Medulla oblongata (tissue), 1 donor: ENCODE measurements at regions not wholly inside any gene's neighbourhood (a gene's known extent, or its start where the extent isn't known, plus 50 kb on each side); places are given as distances from the start of the nearest gene placed in this dataset.
A peak's percentile ranks its signal among the peaks of the same experiment; 100 is the strongest.
"Not testable (repeated sequence)": the region's sequence is repeated elsewhere in the genome, so short reads cannot be mapped to it uniquely, and the experiment has no call there.

Experiments
- DNase-seq: peaks from one replicate; pipeline ENCODE4 v3.0.0-alpha.2; 2015; ENCODE audit errors: extremely low spot score

DNA sequence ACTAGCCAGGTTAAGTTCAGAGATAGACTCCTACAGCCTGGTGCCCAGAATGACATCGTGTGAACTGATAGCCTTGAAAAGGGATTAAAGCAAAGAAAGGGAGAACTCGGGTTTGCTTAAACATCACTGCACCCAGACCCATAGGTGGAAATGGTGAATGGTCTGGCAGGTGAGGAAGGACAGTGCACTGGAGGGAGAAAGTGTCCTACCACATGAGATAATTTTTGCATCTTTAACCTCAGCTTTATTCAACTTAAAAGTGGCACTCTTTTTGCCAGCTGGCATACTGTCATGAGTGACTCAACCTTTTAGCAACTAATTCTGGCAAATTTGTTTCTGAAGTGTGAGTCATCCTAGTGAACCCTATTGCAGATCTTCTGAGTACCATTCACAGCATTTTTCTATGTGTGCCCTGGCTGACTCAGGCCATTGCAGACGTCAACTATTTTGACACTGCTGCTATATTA is 53.0 kb upstream of the DAPP1 start:
- peak; percentile 13 for DNase-seq

DNA sequence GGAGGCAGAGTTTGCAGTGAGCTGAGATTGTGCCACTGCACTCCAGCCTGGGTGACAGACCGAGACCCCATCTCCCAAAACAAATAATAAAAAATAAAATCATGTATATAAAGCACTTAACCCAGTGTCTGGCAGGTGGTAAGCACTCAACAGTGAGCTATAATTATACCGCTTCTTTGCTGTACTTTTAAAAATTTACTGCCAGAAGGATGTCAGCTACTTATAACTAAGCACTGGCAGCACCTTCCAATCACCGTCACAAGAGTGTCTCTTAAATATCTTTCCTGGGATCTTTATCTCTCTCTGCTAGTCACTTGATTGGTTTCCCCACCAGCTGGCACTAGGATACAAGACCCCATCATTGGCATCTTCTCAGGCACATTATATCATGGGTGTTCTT is 53.9 kb upstream of the DAPP1 start:
- DNase-seq: no peak

DNA sequence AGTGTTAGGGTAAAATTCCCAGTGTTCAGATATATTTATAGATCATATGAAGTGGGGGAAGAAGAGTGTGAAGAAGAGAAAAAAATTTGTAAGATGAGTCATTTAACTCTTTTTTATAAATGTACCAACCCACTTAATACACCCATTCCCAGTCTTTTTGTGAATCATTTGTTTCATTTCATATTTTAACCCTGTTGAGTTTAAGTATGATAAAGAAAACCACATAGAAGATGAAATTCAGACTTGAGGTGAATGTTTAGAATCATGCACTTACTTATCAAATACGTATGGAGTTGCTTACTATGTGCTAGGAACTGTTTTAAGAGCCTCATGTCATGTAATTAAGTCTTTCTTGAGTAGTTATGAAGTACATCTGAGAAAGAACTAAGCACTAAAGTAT is 56.6 kb upstream of the DAPP1 start:
- DNase-seq: no peak

DNA sequence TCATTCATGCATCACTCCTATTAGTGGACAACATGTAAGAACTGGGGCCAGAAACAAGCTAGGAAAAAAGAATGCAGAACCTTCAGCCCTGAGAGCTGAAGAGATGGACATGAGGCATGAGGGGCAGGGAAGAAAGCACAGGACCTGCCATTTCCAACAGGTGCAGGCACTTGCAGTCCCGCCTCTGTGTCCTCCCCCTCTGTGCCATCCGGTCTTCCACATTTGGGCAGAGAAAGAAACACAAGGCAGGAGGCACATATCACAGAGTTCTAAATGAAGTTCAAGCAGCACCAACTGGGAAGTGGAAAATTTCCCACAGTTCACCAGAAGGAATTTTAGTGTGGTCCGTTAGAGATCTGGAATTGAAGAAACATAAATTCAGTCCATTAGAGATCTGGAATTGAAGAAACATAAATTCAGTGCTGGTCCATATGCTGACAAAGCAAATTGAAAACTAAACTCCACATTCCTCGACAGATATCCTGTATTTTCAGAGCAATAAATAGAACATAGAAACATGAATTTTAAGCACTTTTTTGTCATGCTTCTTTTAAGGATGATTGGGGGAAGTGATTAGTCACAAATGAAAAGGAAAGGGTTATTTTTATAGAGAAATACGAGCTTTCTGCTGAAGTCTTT is 57.2 kb upstream of the DAPP1 start:
- no peak for DNase-seq

- DNase-seq: no peak
Observed at GRCh38 chr4:99755223-99755944, 61.2 kb upstream of the DAPP1 start.

DNA sequence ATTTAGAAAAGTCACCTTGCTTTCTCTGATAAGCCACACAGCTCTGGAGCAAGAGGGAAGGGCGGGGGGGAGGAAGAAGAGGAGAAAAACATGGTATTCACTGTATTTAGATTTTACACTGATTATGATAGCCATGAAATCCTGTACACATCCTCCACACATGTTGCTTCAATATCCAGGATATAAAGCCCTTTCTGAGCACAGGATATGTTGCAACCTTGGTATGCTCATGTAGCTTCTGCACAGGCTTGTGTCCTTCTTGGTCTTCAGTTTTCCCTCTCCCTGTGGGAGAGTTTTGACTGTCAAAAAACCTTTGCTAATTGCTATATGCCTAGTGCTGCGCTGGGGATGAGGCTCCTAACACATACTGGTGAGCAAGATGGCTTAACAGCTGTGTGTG is 61.9 kb upstream of the DAPP1 start:
- DNase-seq: no peak

GRCh38 chr4:99753931-99754330 is 62.7 kb upstream of the DAPP1 start:
- DNase-seq: no peak

DNA sequence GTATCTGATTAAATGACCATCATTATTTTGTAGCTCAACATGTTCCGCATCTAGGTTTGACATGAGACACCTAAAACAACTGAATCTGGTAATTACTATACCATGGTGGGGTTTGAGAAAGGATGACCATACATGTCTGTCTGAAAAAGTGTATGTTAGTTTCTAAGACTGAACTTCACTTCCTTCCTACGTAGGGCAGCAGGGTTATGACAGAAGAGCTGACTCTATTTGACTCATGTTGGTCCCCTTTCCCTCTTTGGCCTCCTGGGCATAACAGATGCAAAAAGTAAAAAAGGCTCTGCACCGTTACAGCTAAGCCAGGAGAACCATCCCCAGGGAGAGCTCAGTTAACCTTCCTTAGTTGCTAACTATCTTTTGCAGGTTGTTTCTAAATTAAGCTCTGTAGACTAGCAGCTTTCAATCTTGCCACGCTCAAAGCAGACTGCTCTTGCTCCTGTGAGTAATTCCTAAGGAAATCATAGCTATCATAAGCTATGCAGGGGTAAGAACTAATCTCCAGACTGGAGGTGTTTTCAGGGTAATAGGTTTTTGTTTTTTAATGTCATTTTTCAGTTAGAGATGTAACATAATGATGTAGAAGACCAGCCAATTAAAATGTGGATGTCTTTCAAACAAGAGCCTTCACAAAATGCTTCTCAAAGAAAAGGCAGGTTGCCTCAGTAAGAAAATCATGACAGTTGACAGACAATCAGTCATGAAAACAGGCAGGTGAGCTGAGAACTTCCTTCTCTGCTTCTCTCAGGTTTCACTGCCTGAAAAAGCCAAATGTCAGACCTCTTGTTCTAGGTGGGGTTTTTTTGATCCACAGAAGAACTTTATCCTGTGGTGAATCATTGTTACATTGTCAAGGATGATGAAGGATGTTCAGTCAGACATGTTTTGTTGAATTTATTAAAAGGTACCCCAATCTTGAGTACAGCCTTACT is 66.9 kb upstream of the DAPP1 start:
- no peak for DNase-seq

- no peak for DNase-seq
Observed at GRCh38 chr4:99746443-99746842, 70.2 kb upstream of the DAPP1 start.

DNA sequence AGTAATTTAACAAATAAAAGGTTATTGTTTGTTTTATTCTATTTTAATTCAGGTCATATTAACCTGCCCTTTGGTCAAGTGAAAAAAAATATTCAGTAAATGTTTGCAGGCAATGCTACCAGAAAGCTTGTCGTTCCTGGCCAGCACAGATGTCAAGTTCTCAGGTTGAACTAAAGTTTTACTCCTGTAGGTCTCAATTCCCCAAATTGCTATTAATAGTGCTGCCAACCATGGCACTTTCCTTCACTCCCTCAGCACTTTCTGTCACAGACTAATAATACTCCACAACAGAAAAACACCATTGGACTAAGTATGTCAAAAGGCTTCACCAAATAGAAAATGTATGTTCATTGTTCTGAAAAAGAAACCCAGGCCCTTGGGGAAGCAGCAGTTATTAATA is 79.2 kb upstream of the C4orf54 start:
- no peak for DNase-seq

GRCh38 chr4:99735822-99736221 is 78.2 kb upstream of the C4orf54 start:
- no peak for DNase-seq

- DNase-seq: no peak
Observed at GRCh38 chr4:99734583-99735322, 77.1 kb upstream of the C4orf54 start.

GRCh38 chr4:99733455-99733854 is 75.8 kb upstream of the C4orf54 start:
- not testable (repeated sequence) for DNase-seq

DNA sequence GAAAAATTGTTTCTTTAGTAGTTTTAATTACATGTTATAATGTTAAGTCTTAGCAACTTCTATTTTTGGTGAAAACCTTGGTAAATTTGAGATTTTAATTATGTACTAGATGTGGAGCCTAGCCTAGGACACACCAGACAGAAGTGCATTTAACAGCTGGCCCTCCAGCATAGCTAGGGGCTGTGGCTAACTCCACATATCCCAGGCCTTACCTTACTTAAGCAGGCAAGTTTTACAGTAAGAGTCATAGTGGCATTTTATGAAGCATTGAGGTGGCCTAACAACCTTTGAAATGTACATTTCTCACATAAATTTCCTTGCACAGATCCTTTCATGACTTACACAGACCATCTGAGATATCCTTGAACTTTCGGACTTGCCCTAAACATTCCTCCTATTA is 71.6 kb upstream of the C4orf54 start:
- DNase-seq: no peak

DNA sequence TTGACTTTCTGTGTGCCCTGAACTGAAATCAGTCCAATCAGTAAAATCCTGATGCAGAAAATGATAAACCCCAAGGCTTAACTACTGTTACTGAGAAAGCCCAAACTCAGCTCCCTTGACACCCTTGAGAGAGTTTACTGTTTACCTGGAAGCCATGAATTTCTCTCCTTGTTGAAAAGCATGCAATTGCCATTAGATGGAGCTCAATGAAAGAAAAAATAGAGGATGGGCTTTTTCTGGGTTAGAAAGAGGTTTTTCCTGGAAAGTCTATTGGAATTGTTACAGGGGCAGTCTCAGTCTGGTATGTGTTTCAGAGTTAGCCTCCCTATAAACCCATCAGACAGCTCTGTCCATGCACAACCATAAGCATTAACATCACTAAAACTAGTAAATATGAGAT is 66.4 kb upstream of the C4orf54 start:
- DNase-seq: peak; percentile 7

- DNase-seq: peak; percentile 46
Observed at GRCh38 chr4:99723612-99724011, 66.0 kb upstream of the C4orf54 start.

DNA sequence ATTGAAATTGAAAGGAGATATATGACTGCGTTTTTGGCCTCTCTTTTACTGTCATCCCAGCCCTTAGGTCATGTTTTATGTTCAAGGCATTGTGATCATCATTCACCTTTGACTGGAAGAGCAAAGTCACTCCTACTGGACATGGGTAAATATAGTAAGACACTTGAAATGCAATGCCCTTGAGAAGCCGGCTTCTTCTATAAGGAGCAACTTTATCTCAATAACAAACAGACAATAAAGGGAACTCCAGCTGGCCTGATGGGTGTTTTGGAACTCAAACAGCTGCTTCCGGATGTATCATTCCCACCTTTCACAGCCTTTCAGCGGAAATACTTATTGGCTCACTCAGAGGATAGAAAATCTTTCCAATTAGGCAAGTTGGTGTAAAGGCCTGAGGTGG is 65.1 kb upstream of the C4orf54 start:
- DNase-seq: no peak

DNA sequence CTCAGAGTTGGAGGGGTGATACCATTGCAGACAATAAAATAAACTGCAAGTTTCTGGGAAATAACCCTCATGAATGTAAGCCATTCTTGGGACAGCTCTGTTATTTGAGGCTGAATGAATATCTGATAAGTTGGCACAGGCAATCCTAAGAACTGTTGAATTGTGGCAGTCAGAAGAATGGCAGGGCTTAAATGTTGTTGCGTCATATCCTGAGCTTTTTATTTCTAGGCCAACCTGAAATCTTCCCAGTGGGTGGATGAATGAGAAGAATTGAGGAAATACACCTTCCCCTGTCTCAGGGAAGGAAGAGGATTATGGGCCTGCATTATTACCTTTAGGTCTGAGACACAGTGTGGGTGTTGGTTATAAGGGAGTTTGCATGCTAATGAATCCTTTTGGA is 64.4 kb upstream of the C4orf54 start:
- no peak for DNase-seq

DNA sequence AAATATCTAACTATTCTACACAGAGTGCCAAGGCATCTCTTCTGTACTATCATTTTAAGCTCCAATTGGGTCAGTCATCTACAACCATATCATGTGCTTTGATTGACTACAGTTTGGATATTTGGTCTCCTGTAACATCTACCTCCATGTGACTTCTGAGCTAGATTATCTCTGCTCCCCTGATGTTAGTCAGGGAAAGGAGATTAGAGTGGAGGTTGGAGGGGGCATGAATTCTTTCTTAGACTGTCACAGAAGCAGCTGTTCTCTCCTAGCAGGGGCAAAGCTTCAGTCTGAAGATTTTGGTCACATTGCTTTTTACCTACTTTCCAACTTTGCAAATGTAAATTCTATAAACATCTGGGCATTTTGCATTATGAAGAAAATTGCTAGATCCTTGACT is 62.6 kb upstream of the C4orf54 start:
- no peak for DNase-seq

DNA sequence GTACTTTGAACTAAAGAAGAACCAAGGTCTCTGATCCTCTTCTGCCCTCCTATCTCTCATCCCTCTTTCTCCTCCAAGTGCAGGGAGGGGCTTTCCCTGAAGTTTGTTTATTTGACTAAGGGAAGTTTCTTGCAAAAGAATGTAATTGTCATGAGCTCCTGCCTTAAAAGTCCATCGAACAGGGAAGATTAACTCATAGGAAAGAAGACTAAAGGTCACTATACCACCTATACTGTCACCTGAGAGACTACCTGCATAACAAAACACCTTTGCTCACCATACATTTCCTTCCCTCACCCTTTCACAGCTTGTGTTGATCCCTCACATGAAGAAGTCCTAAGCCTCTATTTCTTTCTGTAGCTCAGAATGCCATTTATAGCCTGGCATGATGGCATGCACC is 59.4 kb upstream of the C4orf54 start:
- no peak for DNase-seq

GRCh38 chr4:99715286-99715685 is 57.7 kb upstream of the C4orf54 start:
- no peak for DNase-seq

GRCh38 chr4:99714179-99714578 is 56.6 kb upstream of the C4orf54 start:
- DNase-seq: no peak
